ENCODE measurements at regions not wholly inside any gene's neighbourhood (a gene's known extent, or its start where the extent isn't known, plus 50 kb on each side); places are given as distances from the start of the nearest gene placed in this dataset.

DNA sequence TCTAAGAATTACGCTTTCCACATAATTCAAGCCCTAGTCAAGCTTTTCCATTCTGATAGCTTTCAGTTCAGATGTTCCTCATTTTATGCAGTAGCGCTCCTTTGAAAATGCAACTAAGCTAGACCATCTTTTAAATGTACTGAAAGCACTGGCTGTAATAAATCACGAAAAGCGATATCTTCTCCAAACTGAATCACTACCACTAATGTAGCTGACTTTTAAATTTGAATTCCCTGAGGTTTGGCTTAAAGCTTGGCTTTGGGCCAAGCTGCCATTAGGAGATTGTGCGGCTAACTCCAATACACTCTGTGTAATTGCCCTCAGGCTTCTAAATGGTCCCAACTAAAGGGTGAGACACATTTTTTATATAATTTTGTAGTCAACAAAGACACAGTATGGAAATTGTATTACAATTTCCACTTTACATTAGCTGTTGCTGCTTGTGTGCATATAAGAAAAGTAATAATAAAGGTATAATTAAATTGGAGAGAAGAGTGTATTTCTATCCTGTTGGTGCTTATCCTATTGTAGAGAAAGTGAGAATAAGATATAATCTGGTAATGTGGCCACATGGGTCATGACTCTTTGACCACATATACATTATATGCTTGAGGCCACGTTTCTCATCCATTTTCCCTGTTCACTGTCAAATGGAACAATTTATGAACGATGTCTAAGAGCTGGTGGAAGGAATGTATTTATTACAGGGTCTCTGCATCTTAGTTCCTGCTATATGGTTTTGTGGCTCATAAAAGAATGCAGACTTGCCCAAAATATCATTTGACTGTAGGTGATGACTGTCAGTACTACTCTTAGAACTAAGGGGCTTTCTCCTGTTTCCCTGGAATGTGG lies 118.7 kb upstream of the TAF11L2 start:
- Mint-ChIP-seq H3K4me1 (ENCODE audit: unreplicated experiment) (peaks cover 40% of the 10 kb centered on the region), H3K36me3 (ENCODE audit: unreplicated experiment) (no peaks in the 10 kb centered on the region), H3K27ac (ENCODE audit: unreplicated experiment) (peak overlapping the region; percentile 67), H3K4me3 (ENCODE audit: unreplicated experiment) (no peak overlapping the region), H3K9me3 (ENCODE audit: unreplicated experiment) (no peaks in the 10 kb centered on the region), H3K27me3 (ENCODE audit: unreplicated experiment) (no peaks in the 10 kb centered on the region)
- DNase-seq (ENCODE audit: extremely low spot score, unreplicated experiment), result no peak
- TF ChIP-seq, protein P1, sequence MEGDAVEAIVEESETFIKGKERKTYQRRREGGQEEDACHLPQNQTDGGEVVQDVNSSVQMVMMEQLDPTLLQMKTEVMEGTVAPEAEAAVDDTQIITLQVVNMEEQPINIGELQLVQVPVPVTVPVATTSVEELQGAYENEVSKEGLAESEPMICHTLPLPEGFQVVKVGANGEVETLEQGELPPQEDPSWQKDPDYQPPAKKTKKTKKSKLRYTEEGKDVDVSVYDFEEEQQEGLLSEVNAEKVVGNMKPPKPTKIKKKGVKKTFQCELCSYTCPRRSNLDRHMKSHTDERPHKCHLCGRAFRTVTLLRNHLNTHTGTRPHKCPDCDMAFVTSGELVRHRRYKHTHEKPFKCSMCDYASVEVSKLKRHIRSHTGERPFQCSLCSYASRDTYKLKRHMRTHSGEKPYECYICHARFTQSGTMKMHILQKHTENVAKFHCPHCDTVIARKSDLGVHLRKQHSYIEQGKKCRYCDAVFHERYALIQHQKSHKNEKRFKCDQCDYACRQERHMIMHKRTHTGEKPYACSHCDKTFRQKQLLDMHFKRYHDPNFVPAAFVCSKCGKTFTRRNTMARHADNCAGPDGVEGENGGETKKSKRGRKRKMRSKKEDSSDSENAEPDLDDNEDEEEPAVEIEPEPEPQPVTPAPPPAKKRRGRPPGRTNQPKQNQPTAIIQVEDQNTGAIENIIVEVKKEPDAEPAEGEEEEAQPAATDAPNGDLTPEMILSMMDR (IDR thresholded peaks at IDR 0.05), result no peak

DNA sequence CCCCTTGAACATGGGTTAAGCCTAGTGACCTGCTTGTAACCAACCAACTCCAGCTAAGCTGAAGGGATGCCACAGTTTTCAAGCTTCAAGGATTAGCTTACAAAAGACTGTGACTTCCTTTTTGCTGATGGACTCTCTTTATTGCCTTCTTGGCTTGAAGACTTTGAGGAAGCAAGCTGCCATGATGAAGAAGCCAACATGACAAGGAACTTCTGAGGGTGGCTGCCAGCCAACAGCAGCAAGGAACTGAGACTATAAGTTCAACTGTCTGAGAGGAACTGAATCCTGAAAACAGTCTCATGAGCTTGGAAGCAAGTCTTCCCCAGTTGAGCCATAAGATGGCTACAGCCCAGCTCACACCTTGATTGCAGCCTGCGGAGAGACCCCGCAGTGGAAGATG lies 116.1 kb upstream of the TAF11L2 start:
- DNase-seq (ENCODE audit: extremely low spot score, unreplicated experiment), result no peak
- no peak overlapping the region for H3K27ac Mint-ChIP-seq (ENCODE audit: unreplicated experiment)
- H3K4me1 Mint-ChIP-seq (ENCODE audit: unreplicated experiment), result peaks cover 44% of the 10 kb centered on the region
- H3K36me3 Mint-ChIP-seq (ENCODE audit: unreplicated experiment), result no peaks in the 10 kb centered on the region
- TF ChIP-seq, protein P1 (IDR thresholded peaks at IDR 0.05), result no peak
- no peak overlapping the region for H3K4me3 Mint-ChIP-seq (ENCODE audit: unreplicated experiment)
- H3K27me3 Mint-ChIP-seq (ENCODE audit: unreplicated experiment), result no peaks in the 10 kb centered on the region
- no peaks in the 10 kb centered on the region for H3K9me3 Mint-ChIP-seq (ENCODE audit: unreplicated experiment)

DNA sequence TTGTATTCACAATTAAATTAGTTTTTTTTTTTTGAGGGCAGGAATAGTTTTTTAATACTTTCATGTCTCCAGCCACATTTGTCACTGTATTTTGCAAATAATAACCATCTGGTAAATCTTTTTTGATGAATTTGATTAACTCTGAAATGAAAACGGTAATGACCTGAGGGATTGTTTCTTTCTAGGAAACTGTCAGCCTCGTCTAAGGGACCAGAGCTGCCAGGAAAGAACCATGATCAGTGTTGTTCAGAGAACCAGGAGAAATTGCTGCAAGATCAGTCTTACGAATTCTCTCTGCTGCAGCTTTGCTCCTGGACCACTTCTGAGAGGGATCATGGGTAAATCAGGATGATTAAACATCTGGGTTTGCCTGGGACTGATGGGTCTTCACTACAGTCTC lies 114.5 kb upstream of the TAF11L2 start:
- H3K4me1 Mint-ChIP-seq (ENCODE audit: unreplicated experiment), result peaks cover 35% of the 10 kb centered on the region
- H3K4me3 Mint-ChIP-seq (ENCODE audit: unreplicated experiment), result no peak overlapping the region
- TF ChIP-seq, protein P1 (IDR thresholded peaks at IDR 0.05), result no peak
- H3K27ac Mint-ChIP-seq (ENCODE audit: unreplicated experiment), result no peak overlapping the region
- H3K9me3 Mint-ChIP-seq (ENCODE audit: unreplicated experiment), result no peaks in the 10 kb centered on the region
- DNase-seq (ENCODE audit: extremely low spot score, unreplicated experiment), result no peak
- no peaks in the 10 kb centered on the region for H3K27me3 Mint-ChIP-seq (ENCODE audit: unreplicated experiment)
- H3K36me3 Mint-ChIP-seq (ENCODE audit: unreplicated experiment), result no peaks in the 10 kb centered on the region

DNA sequence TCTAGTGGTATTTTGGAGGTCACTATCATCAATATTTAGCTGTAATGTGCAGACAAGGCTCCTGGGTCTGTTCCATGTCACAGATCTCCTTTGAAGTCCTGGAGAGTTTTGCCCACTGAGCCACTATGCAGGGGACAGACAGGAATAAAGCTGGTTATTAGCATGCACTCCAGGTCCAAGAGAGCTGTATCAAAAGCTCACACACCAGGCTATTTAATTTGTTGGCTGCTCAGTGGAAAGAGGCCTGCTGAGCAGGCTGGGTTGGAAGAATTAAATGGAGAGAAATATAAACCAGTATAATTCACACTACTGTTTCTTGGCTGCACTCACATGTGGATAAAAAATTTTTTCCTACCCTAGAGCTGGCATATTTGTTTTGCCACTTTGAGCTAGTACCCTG lies 113.8 kb upstream of the TAF11L2 start:
- Mint-ChIP-seq H3K27me3 (ENCODE audit: unreplicated experiment) (no peaks in the 10 kb centered on the region), H3K27ac (ENCODE audit: unreplicated experiment) (no peak overlapping the region), H3K4me1 (ENCODE audit: unreplicated experiment) (peaks cover 28% of the 10 kb centered on the region), H3K36me3 (ENCODE audit: unreplicated experiment) (no peaks in the 10 kb centered on the region), H3K4me3 (ENCODE audit: unreplicated experiment) (no peak overlapping the region), H3K9me3 (ENCODE audit: unreplicated experiment) (no peaks in the 10 kb centered on the region)
- TF ChIP-seq, protein P1 (IDR thresholded peaks at IDR 0.05), result no peak
- DNase-seq (ENCODE audit: extremely low spot score, unreplicated experiment), result no peak

DNA sequence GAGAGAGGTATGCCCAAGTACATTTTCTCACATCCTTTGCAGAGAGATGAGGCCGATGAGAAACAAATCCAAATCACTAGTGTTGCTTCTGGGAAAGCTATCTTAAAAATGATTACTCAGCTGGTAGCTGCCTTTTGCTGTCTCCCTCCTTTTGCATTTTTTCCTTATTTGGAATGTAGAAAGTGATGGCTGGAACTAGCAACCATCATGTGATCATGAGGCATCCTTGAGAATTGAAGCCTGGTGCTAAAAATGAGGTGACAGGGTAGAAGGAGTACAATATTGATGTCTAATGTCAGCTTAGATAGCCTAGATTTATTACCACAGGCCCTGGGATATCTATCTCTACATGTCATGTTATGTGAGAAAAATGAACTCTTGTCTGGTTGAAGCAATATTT lies 109.3 kb upstream of the TAF11L2 start:
- DNase-seq (ENCODE audit: extremely low spot score, unreplicated experiment), result no peak
- Mint-ChIP-seq H3K4me3 (ENCODE audit: unreplicated experiment) (no peak overlapping the region), H3K27ac (ENCODE audit: unreplicated experiment) (no peak overlapping the region), H3K4me1 (ENCODE audit: unreplicated experiment) (peaks cover 3% of the 10 kb centered on the region), H3K27me3 (ENCODE audit: unreplicated experiment) (no peaks in the 10 kb centered on the region), H3K36me3 (ENCODE audit: unreplicated experiment) (no peaks in the 10 kb centered on the region), H3K9me3 (ENCODE audit: unreplicated experiment) (no peaks in the 10 kb centered on the region)
- TF ChIP-seq, protein P1 (IDR thresholded peaks at IDR 0.05), result no peak
